ENCODE measurements at regions not wholly inside any gene's neighbourhood (a gene's known extent, or its start where the extent isn't known, plus 50 kb on each side); places are given as distances from the start of the nearest gene placed in this dataset.

DNA sequence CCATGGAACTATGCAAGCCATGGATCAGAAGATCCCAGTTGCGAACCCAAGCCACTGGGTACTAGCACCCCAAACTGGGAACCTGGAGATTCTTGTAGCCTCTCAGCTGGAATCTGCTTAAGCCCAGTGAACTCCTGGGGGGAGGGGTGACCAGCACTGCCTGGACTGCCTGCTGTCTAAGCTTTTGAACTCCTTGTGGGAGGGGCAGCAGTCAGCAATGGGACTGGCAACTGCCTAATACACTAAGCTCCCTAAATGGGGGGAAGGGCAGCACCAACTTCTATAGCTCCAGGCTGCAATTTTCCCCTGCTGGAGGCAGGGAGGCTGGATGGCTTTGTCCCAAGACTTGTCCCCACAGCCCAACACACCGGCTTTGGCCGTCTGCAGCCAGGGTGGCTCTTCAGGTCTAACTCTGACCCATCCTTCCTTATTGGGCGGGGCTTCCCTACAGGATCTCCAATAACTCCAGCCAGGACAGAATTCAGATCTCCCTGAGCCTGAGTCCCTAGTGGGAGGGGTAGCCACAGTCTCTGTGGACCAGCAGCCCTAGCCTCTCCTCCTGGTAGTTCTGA, 485.1 kb downstream of the SOX5 start:
- no peaks in the 10 kb centered on the region for H3K27me3 ChIP-seq (ENCODE audit: low read depth)
- no peak overlapping the region for H3K4me3 ChIP-seq
- no peaks in the 10 kb centered on the region for H3K36me3 ChIP-seq
- H3K4me1 ChIP-seq, result no peaks in the 10 kb centered on the region
- no peak for TF ChIP-seq CTCF (IDR thresholded peaks at IDR 0.05; ENCODE audit: borderline replicate concordance)
- intact Hi-C loops (cut with micrococcal nuclease), result no loop called here
- no peak for DNase-seq
- H3K9me3 ChIP-seq (replicated peaks), result peaks cover 65% of the 10 kb centered on the region
- H3K27ac ChIP-seq (replicated peaks), result no peak overlapping the region

DNA sequence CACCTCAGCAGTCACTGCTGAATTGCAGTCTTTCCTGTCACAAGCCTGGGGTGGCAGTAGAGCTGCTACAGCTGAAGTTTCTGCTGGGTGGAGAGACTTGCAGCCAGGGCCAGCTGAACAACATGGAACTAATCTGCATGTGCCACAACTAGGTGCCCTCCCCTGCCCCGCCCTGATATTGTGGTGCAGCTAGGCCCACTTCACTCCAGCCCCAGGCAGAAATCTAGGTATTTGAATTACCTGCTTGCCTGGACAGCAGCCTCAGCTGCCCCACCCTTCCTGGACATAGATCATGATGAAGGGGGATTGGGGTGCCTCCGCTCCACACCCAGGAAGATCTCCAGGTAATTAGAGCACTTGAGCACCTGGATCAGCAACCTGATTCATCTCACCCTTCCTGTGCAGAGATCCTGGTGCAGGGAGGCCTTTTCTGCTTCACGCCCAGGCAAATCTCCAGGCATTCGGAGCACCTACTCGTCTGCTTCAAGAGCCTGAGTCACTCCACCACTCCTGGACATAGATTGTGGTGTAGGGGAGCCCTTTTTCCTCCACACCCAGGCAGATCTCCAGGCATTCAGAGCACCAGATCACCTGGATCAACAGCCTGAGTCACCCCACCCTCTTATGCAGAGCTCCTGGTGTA, 477.0 kb downstream of the SOX5 start:
- TF ChIP-seq CTCF (IDR thresholded peaks at IDR 0.05; ENCODE audit: borderline replicate concordance), result no peak
- no peak overlapping the region for H3K27ac ChIP-seq (replicated peaks)
- H3K4me3 ChIP-seq, result no peak overlapping the region
- peaks cover 67% of the 10 kb centered on the region for H3K9me3 ChIP-seq (replicated peaks)
- no peaks in the 10 kb centered on the region for H3K27me3 ChIP-seq (ENCODE audit: low read depth)
- no peaks in the 10 kb centered on the region for H3K36me3 ChIP-seq
- DNase-seq, result no peak
- H3K4me1 ChIP-seq, result no peaks in the 10 kb centered on the region
- intact Hi-C loops (cut with micrococcal nuclease), result no loop called here

DNA sequence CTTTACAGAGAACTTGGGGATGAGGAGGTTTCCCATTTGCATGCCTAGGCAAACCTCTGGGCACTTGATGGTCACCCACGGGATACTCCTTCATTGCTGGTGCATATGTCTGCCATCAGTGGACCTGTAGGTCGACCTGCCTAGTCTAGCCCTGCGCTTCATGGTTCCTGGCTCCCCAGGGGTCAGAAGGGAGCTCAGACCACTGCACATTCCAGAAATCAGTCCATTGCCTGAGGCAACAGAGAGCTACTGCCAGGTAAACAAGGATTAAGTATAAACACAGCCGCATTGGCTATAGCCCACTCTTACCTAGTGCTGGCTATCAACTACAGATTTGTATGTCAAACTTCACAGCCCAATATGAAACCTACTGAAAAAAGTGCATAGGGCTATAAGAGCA, 476.4 kb downstream of the SOX5 start:
- Histone ChIP-seq H3K27me3 (ENCODE audit: low read depth) (no peaks in the 10 kb centered on the region), H3K4me3 (no peak overlapping the region), H3K36me3 (no peaks in the 10 kb centered on the region), H3K27ac (replicated peaks) (no peak overlapping the region), H3K9me3 (replicated peaks) (peaks cover 68% of the 10 kb centered on the region), H3K4me1 (no peaks in the 10 kb centered on the region)
- no peak for TF ChIP-seq CTCF (IDR thresholded peaks at IDR 0.05; ENCODE audit: borderline replicate concordance)
- intact Hi-C loops (cut with micrococcal nuclease), result no loop called here
- DNase-seq, result no peak

DNA sequence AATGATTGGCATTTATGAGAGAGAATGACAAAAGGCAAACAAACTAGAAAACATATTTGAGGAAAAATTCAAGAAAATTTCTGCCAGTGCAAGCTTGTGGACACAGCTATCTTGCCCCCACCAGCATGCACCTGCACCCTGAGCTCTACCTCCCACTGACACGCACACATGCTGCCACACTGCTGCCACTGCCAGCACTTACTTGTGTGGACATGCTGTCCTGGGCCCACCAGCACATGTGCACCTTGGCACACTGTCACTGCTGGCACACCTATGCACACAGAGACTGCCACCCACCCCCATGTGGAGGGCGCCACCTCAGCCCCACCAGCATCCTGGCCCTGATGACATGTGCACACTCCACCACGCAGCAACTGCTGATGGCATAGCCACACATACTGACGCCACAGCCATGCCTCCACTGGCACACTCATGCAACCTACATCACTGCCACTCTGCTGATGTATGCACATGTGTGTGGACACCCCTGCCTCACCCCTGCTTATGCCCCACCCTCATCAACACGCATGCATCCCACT, 475.0 kb downstream of the SOX5 start:
- H3K4me1 ChIP-seq, result no peaks in the 10 kb centered on the region
- no peaks in the 10 kb centered on the region for H3K27me3 ChIP-seq (ENCODE audit: low read depth)
- TF ChIP-seq CTCF (IDR thresholded peaks at IDR 0.05; ENCODE audit: borderline replicate concordance), result no peak
- H3K4me3 ChIP-seq, result no peak overlapping the region
- intact Hi-C loops (cut with micrococcal nuclease), result no loop called here
- H3K27ac ChIP-seq (replicated peaks), result no peak overlapping the region
- DNase-seq, result no peak
- peaks cover 66% of the 10 kb centered on the region for H3K9me3 ChIP-seq (replicated peaks)
- no peaks in the 10 kb centered on the region for H3K36me3 ChIP-seq

All from left ventricle myocardium inferior (tissue), 1 donor.